Mammary epithelial cell (primary cell): ENCODE measurements at regions not wholly inside any gene's neighbourhood (a gene's known extent, or its start where the extent isn't known, plus 50 kb on each side); places are given as distances from the start of the nearest gene placed in this dataset.

ENCODE experiments used
- CTCF ChIP-seq, 2 donors: IDR thresholded peaks in 1 of 2; conservative IDR thresholded peaks in 1 of 2; 2 replicates each; pipeline ENCODE4 v1.5.1; 2011 to 2012; ENCODE audit warnings: inconsistent platforms in 2 of 2, low read length in 2 of 2, mild to moderate bottlenecking in 2 of 2, control low read depth in 1 of 2, low read depth in 1 of 2; ENCODE audit not compliant: insufficient read depth in 1 of 2; ENCODE audit errors: extremely low read depth in 1 of 2
- EZH2 ChIP-seq: IDR thresholded peaks from 2 replicates; pipeline ENCODE4 v1.6.1; 2012; ENCODE audit warnings: low read length, inconsistent platforms, borderline replicate concordance

- TF ChIP-seq EZH2 = no peak
- no peak for TF ChIP-seq CTCF (conservative IDR thresholded peaks at IDR 0.05 in 1 of 2, IDR thresholded peaks at IDR 0.05 in 1 of 2; ENCODE audit: extremely low read depth in 1 of 2, insufficient read depth in 1 of 2, low read depth in 1 of 2, low read length in 2 of 2)
Observed at GRCh38 chr1:4214826-4215225, 314.8 kb upstream of the C1orf174 start.
